Astrocyte (in vitro differentiated cells and primary cell): ENCODE measurements at regions not wholly inside any gene's neighbourhood (a gene's known extent, or its start where the extent isn't known, plus 50 kb on each side); places are given as distances from the start of the nearest gene placed in this dataset.
"Not testable (repeated sequence)": the region's sequence is repeated elsewhere in the genome, so short reads cannot be mapped to it uniquely, and the experiment has no call there.

Experiments
- CTCF ChIP-seq: IDR thresholded peaks from 2 replicates; pipeline ENCODE4 v1.5.1; 2011; ENCODE audit warnings: low read depth, mild to moderate bottlenecking, inconsistent platforms, low read length, moderate library complexity; ENCODE audit not compliant: insufficient read depth
- EZH2 ChIP-seq: IDR thresholded peaks from 2 replicates; pipeline ENCODE4 v1.6.1; 2012; ENCODE audit warnings: mild to moderate bottlenecking, low read length, inconsistent platforms; ENCODE audit not compliant: insufficient read depth

- not testable (repeated sequence) for TF ChIP-seq CTCF, EZH2
These were observed 77.0 kb downstream of the SPDYE17 start for GRCh38 chr7:76955124-76955523.
